ENCODE measurements at regions not wholly inside any gene's neighbourhood (a gene's known extent, or its start where the extent isn't known, plus 50 kb on each side); places are given as distances from the start of the nearest gene placed in this dataset.

DNA sequence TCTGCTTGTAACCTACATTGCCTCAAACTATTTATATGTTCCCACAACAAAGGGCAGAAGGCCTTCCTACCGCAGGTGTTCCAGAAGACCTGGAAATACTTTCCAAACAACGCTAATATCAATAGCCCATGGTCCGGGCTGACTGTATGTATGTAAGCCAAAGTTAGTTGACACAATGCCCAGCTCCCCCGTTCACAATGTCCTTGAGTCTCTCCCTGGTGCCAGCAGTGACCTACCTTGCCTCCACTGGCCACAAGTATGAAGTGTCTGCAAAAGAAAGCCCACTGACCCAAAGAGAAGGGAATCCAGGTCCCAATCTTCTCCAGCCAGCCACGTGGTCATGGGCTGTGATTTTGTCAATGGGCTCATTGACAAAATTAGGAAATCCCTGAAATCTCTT is 118.6 kb downstream of the DLEU7 start:
- no peak for ATAC-seq
- H3K36me3 ChIP-seq, result no peaks in the 10 kb centered on the region
- H3K4me3 ChIP-seq, result no peak overlapping the region
- no peaks in the 10 kb centered on the region for H3K27me3 ChIP-seq
- H3K27ac ChIP-seq, result no peak overlapping the region
- no peak for TF ChIP-seq CTCF (IDR thresholded peaks at IDR 0.05)
- H3K4me1 ChIP-seq, result peaks cover 0 to 14% of the 10 kb centered on the region in 2 donors
- peaks cover 0 to 3% of the 10 kb centered on the region in 2 donors for H3K9me3 ChIP-seq
- intact Hi-C loops (cut with DNase I), result no loop called here
- no peak for DNase-seq

DNA sequence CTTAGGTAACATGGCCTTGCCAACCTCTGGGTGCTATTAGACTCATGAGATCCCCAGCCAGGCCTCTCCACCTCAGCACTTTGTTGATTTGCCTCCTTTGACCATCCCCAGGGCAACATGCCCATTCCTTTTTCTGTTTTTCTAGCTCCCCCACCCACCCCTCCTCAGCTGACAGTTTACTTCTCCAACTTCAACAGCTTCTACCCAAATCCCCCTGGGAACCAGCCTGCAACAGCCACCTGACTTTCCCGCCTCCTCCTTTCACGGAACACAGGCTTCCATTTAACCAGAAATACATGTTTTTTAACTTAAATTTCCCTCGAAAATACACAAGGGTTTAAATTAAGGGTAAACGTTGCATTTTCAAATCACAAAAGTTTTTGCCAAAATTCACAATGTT is 117.3 kb downstream of the DLEU7 start:
- intact Hi-C loops (cut with DNase I), result no loop called here
- TF ChIP-seq CTCF (IDR thresholded peaks at IDR 0.05), result no peak
- no peak for DNase-seq

GRCh38 chr13:50729177-50729576 is 114.3 kb downstream of the DLEU7 start:
- H3K27ac ChIP-seq, result no peak overlapping the region
- no peaks in the 10 kb centered on the region for H3K4me1 ChIP-seq
- H3K9me3 ChIP-seq, result peaks cover 0 to 3% of the 10 kb centered on the region in 2 donors
- H3K36me3 ChIP-seq, result no peaks in the 10 kb centered on the region
- no peak overlapping the region for H3K4me3 ChIP-seq
- H3K27me3 ChIP-seq, result no peaks in the 10 kb centered on the region
- DNase-seq (no peak), ATAC-seq (no peak)
- intact Hi-C loops (cut with DNase I), result no loop called here
- TF ChIP-seq CTCF (IDR thresholded peaks at IDR 0.05), result no peak

More for the DNA sequence above, 117.3 kb downstream of the DLEU7 start:
- Histone ChIP-seq H3K4me3 (no peak overlapping the region), H3K27me3 (no peaks in the 10 kb centered on the region), H3K36me3 (no peaks in the 10 kb centered on the region), H3K4me1 (peaks cover 0 to 9% of the 10 kb centered on the region in 2 donors), H3K27ac (no peak overlapping the region), H3K9me3 (peaks cover 0 to 3% of the 10 kb centered on the region in 2 donors)
- ATAC-seq, result no peak

GRCh38 chr13:50730496-50731351 is 112.8 kb downstream of the DLEU7 start:
- no peak for TF ChIP-seq CTCF (IDR thresholded peaks at IDR 0.05)
- no peak for ATAC-seq
- Histone ChIP-seq H3K36me3 (no peaks in the 10 kb centered on the region), H3K4me3 (no peak overlapping the region), H3K4me1 (no peaks in the 10 kb centered on the region), H3K9me3 (peaks cover 0 to 3% of the 10 kb centered on the region in 2 donors), H3K27me3 (no peaks in the 10 kb centered on the region), H3K27ac (no peak overlapping the region)
- no peak for DNase-seq
- intact Hi-C loops (cut with DNase I), result no loop called here

DNA sequence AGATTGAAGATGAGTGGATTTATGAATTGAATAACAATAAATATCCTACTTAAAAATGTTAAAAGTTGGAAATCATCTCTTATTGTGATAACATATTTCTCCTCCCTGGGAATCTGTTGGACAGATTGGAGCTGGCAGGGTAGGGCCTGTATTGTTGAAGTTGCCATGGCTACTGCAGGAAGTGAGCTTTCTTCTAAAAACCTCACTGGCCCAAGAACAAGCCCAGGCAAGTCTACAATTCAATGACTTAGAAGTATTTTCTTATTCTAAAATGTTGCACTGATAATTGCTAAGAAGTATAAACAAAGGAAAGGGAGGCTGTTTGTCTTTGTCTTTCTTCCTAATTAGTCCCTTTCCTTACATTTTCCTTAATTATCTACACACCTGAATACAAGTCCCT is 112.1 kb downstream of the DLEU7 start:
- intact Hi-C loops (cut with DNase I), result no loop called here
- Histone ChIP-seq H3K9me3 (peaks cover 0 to 3% of the 10 kb centered on the region in 2 donors), H3K27me3 (no peaks in the 10 kb centered on the region), H3K27ac (no peak overlapping the region), H3K4me3 (no peak overlapping the region), H3K4me1 (no peaks in the 10 kb centered on the region), H3K36me3 (no peaks in the 10 kb centered on the region)
- no peak for TF ChIP-seq CTCF (IDR thresholded peaks at IDR 0.05)
- DNase-seq (peak in 1 of 4 donors; percentile 9), ATAC-seq (peak; percentile 75)

Measured in left lung (tissue), 4 donors.